HG02759 (cell line): ENCODE measurements at regions not wholly inside any gene's neighbourhood (a gene's known extent, or its start where the extent isn't known, plus 50 kb on each side); places are given as distances from the start of the nearest gene placed in this dataset.

Source experiments
- ATAC-seq: cut with Tn5 transposase; IDR thresholded peaks from one replicate; pipeline ENCODE4 v1.9.1; 2021; ENCODE audit warnings: mild to moderate bottlenecking, moderate library complexity; ENCODE audit not compliant: unreplicated experiment

GRCh38 chr6:71420693-71421328, 132.2 kb downstream of the OGFRL1 start:
- ATAC-seq = peak; percentile 99

GRCh38 chr6:71421611-71422010, 133.0 kb downstream of the OGFRL1 start:
- no peak for ATAC-seq

DNA sequence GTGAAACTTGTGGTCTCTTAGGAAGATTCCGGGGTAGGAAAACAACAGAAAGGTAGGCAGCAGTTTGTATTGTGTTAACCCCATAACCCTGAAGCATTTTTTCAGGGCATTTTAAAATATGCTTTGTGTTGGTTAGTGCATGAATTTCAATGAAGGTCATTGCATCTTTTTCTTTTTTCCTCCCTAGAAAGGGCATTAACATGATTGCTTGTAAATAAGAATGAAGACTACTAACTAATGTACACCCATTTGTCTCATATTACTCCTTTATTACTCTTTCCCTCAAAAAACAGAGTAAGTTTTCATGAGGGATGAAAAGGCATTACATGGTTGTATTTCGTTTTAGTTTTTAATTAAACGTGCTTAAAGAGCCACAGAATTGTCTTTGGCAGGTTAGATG, 141.4 kb downstream of the OGFRL1 start:
- no peak for ATAC-seq

DNA sequence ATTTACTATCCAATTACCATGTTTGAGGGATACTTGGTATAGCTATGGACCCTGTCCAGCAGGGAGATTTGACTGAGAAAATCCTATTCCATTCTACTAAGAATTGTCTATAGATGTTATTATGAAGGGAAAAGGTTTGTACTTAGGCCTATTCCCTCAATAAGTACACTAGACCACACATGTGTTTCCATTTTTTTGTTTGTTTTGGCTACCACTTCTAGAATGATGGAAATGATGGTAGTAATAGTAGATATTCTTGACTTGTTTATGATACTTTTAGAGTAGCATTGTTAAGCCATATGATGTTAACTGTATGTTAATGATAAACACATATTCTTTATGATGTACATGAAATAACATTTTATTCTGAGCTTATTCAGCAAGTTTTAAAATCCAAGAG, 144.8 kb downstream of the OGFRL1 start:
- ATAC-seq = no peak

DNA sequence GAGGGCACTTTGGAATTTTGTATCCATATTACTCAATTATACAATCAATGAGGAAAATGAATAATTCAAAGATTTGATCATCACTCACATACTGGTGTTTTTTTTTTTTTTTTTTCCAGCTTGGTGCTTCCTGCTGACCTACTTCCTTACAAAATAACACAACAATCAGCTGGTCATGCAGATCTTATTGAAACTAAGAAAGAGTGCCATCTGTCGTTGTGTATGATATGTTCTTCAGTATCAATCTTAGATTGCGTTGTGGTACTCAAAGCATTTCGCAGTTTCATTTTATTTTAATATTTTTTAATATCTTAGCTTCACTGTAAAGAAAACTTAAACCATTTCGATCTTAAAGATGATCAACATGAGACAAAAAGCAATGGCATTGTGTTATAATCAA, 155.6 kb downstream of the OGFRL1 start:
- ATAC-seq = no peak

GRCh38 chr6:71446057-71446456, 157.4 kb downstream of the OGFRL1 start:
- no peak for ATAC-seq

DNA sequence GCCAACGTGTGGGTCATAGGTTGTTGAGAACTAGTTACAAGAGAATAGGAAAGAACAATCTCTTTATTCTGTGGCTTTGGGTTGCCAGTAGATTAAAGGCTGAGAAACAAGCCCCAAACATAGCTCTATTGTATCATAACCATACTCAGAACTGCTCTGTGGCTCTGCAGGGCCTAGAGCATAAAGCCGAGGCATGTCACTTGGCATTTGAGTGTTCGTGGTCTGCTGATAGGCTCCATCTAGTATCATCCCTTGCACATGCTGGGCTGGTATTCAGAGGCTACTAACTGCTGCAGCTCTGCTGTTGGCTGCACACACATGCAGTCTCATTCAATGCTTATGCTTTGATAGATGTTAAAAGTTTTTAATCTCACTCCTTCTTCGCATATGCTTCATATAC, 157.9 kb downstream of the OGFRL1 start:
- ATAC-seq = no peak

- ATAC-seq = no peak
Observed at GRCh38 chr6:71452697-71453370, 164.2 kb downstream of the OGFRL1 start.

DNA sequence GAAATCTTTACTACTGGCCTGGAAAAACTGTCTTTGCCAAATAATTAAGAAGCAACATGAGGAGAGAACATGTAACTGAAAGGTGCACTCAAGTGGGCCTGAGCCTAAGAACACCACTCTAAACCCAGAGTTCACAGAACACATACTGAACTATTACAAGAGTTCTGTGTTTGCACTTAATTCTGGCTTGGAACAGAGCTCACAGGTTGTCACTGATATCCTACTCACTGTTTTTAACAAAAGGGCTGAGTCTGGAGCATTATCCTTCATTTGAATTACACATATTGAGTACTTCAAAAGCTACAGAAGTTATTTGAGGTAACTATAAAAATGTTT, 164.7 kb downstream of the OGFRL1 start:
- no peak for ATAC-seq

DNA sequence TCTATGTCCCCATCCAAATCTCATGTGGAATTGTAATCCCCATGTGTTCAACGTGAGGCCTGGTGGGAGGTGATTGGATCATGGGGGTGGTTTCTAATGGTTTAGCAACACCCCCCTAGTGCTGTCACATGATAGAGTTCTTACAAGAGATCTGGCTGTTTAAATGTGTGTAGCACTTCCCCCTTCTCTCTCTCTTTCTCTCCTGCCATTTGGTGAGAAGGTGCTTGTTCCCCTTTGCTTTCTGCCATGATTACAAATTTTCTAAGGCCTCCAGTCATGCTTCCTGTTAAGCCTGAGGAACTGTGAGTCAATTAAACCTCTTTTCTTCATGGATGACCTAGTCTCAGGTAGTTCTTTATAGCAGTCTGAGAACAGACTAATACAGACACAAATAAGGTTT, 165.4 kb downstream of the OGFRL1 start:
- ATAC-seq = no peak

DNA sequence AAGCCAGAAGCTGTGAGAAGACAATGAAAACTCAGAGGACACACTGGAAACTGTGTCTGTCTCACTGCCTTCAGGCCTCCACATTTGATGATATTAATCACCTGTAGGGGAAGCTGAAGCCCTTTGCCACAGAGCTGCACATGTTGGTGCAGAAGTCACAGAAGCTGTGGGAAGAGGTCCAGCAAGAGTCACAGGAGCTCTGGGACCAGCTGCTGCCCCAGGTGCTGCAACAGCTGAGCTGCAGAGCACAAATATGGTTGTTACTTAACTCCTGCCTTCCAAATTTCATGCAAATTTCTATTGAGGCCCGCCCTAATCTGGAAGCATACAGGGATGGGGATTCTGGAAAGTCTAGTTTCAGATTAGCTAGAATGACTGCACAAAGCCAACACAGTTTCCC, 169.3 kb downstream of the OGFRL1 start:
- ATAC-seq = no peak

DNA sequence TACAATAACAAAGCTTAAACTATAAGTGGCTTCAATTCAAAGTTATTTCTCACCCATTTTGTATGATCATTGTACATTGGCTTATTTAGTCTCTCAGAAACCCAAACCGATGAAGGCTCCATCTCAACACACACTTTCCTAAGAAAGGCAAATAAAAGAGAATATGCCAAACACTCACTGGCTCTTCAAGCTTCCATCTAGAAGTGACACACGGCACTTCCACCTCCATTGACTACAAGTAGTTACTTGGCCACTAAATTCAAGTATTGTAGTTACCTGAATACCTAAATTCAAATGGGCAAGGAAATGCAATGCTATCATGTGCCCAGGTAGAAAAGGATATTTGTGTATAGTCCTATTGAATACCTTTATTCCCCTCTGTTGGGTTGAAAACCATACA, 170.6 kb downstream of the OGFRL1 start:
- ATAC-seq = no peak

DNA sequence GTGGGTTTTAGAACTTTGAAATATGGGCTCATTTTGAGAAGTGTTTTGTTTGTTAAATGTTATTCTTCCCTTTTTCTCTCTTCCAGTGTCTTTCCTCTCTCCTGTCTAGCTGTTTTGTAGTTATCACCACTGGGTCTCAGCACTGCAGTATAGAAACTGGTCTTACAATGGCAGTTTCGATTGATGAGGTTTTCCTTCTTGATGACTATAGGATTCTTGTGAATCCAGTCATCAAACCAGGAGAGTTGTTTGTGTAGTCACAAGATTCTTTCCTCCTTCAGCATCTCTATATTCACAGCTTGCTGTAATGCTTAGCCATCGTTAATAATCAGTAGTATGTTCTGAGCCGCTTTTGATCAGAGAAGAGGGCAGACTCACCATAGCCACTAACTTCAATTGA, 172.3 kb downstream of the OGFRL1 start:
- no peak for ATAC-seq

GRCh38 chr6:71463061-71463460, 174.4 kb downstream of the OGFRL1 start:
- ATAC-seq = no peak

GRCh38 chr6:71465096-71465495, 176.5 kb downstream of the OGFRL1 start:
- no peak for ATAC-seq

GRCh38 chr6:71466362-71466761, 177.8 kb downstream of the OGFRL1 start:
- no peak for ATAC-seq

GRCh38 chr6:71468038-71468437, 179.4 kb downstream of the OGFRL1 start:
- ATAC-seq = no peak

- no peak for ATAC-seq
Observed at GRCh38 chr6:71468841-71469700, 180.5 kb downstream of the OGFRL1 start.

GRCh38 chr6:71471718-71472117, 183.1 kb downstream of the OGFRL1 start:
- ATAC-seq = no peak

DNA sequence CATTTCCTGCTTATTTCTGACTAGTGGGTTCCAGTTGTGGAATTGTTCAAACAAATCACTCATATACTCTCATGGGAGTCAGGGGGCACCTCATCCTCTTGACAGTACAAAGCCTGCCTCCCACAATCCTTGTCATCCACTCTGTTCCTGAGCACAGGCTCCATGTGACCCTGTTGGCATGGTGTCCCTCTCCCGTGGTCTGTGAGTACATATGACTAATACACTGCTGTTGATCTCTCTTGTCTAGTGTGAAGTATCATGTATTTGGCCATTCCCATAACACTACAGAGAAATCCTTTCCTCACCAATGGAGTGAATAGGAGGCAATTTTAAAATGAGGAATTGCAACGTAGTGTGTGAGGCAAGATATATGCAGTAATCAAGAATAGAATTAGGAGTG, 185.3 kb downstream of the OGFRL1 start:
- ATAC-seq = no peak

GRCh38 chr6:71474942-71475341, 186.3 kb downstream of the OGFRL1 start:
- no peak for ATAC-seq

DNA sequence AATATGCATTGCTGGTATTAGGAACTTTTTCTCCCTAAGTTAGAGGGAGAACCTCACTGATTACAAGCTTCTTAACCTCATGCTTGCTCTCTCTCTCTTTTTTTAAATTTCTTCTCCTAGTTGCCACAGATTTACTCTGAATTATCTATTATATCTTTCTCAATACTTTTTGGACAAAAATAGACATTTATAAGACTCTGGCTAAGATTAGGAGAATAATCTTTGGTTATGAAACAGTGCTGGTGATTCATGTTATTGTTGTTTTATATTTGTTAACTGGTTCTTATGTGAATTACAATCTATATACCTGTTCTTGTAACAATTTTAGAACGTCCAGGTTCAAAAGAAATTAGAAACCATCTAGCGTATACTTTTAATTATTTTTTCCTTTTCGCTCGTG, 187.8 kb downstream of the OGFRL1 start:
- no peak for ATAC-seq
